Islet precursor cell (in vitro differentiated cells): ENCODE measurements at regions not wholly inside any gene's neighbourhood (a gene's known extent, or its start where the extent isn't known, plus 50 kb on each side); places are given as distances from the start of the nearest gene placed in this dataset.

ENCODE experiments used
- DNase-seq: peaks from one replicate; pipeline ENCODE4 v3.0.0-alpha.2; 2018

DNA sequence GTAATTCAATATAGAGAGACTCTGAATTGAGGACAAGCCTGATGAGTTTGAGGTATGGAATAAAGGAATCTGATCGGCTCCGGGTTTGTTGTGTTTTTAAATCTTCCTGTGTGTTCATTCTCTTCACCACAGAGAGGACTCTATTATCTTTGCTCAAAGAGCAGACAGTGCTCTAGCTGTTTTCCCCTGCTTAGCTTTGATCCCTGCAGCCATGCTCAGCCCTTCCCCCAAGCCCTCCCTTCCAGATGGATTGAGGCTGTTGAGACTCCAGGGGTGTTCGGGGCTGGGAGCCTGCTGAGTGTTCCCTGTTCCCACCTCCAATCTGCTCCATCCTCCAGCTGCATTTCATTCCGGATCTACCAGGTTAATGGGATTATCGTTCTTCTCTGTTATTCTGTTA is 74.2 kb upstream of the CXADR start:
- peak; percentile 86 for DNase-seq

DNA sequence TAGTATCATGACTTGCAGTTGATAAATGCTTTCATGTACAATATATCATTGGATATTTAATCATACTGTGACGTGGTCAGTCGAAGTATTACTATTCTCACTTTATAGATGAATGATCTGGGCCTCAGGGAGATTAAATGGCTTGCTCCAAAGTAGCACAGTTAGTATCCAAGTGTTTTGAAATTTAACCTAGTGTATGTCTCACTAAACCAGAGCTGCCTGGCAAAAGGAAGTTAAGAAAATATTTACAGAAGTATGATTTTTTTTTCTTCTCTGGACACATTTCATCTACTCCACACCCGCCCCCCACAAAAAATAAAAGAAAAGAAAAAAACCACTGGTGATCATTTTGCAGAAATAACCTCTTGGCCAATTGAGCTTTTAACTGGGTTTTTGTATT is 71.9 kb upstream of the CXADR start:
- DNase-seq = no peak

- no peak for DNase-seq
Measured at GRCh38 chr21:17441370-17441769, 71.5 kb upstream of the CXADR start.

DNA sequence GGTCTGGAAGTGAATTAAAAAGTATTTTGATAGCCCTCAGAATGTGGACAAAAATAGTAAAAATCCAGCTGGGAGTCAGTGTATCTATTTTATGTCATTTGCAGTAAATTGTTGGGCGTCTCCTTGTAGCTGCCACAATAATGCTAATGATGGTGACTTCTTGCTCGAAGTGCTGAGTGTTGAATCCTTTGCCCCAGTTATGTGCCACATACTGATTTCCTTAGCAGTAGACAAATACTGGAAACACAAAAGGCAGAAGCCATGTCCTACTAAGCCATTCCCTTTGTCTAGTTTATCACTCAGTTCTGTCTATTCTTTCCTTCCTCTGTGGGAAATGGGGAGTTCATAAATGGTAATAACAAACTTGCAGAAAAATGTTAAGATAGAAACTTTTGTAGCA is 70.7 kb upstream of the CXADR start:
- DNase-seq = no peak

- DNase-seq = no peak
Measured at GRCh38 chr21:17444828-17445227, 68.0 kb upstream of the CXADR start.

- DNase-seq = no peak
Measured at GRCh38 chr21:17446737-17447136, 66.1 kb upstream of the CXADR start.

DNA sequence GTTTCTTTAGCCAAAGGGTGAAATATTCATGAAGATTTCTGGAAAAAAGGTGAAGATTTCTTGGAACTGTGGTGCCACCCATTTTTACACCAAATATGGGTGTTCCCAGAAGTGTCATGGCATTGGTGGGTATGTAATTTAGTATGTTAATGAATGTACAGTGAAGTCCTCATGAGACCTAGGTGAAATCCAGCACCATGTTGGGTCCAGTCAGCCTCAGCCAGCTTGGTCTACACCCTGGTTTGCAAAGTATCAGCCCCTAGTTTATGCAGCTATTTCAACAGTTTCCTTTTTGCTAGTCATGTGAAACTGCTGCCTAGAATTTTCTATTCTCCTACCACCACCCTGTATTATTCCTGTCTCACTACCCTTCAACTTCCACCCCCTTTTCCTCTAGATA is 63.1 kb upstream of the CXADR start:
- no peak for DNase-seq

DNA sequence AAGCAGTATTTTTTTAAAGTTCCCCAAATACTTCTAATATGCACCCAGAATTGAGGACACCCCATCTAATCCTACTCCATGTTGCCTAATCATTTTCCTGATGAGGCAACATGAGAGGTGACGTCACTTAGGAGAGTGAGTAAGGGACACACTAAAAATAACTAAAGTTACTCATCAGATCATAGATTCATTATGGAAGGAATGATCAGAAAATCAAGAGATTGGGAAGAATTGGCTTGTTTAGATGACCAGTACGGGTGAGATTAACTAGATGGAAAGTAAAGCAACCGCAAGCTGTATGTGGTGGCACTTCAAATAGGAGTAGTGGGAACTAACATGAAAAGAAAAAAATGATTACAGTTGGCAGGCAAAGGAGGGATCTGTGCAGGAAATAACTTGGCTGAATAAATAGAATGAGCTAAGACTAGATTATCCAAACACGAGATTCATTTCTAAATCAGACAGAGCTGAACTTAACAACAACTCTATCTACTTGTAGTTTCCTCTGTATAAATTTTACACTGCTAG is 61.4 kb upstream of the CXADR start:
- DNase-seq = no peak

DNA sequence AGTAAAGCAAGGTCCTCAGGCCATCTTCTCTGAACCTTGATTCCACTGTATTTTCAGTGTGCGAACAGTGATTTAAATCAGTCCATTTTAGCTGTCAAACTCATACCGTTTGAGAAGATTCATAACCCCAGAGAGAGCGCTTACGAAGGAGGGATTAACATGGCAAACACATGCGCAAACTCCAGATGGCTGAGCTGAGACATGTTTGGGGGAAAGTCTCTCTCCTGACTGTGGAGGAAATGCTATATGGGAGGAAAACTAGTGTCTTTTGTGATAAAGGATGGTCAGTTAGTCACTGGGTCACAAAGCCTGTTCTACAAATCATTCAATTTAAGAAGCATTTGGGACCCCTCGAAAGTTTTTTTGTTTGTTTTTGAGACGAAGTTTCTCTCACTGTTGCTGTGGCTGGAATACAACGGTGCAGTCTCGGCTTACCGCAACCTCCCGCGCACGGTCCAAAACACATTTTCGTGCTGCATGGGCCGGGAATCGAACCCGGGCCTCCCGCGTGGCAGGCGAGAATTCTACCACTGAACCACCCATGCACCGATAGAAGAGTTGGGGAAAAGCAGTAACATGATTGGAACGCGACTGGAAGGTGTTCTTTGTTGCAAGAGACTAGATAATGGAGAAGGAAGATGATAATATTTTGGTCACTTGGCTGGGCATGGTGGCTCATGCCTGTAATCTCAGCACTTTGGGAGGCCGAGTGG is 58.4 kb upstream of the CXADR start:
- DNase-seq = peak; percentile 94

- DNase-seq = no peak
Measured at GRCh38 chr21:17455028-17455353, 57.9 kb upstream of the CXADR start.

DNA sequence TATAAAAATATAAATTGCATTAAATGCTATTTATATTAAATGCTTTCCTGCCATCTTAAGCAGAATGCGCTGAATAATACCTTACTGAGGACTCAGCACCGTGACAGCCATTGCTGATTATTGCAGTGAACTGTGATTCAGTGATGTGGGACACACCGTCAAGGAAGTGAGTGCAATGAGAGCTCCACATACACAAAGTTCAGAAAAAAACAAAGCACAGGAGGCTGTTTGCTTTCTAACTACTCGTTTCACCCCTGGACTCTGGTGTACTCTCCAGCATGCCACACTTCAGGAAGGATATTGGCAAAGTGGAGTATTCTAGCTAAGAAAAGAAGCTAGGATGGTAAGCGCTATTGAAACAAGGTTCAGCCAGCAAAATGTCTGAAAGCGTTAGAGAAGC is 57.4 kb upstream of the CXADR start:
- DNase-seq = no peak

GRCh38 chr21:17458279-17458678 is 54.6 kb upstream of the CXADR start:
- no peak for DNase-seq

- no peak for DNase-seq
Measured at GRCh38 chr21:17460094-17460493, 52.7 kb upstream of the CXADR start.

DNA sequence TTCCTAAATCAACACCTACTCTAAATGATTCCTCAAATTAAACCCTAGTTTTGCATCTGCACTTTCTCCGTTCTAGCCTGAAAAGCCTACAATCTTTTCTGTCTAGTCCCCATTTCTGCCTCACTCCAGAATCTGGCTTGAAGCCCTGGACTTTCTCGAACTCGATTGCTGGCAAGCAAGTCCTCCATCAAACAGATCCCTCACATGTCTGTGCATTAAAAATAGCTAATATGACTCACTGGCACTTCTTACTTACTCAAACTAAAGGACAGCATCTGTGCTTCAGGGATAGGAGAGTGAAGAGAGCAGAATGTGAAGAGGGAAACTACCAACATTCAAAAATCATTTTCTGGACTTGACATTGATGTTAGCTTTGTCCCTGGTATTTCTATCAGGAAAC is 51.8 kb upstream of the CXADR start:
- DNase-seq = no peak

GRCh38 chr21:17461582-17461981 is 51.3 kb upstream of the CXADR start:
- no peak for DNase-seq

DNA sequence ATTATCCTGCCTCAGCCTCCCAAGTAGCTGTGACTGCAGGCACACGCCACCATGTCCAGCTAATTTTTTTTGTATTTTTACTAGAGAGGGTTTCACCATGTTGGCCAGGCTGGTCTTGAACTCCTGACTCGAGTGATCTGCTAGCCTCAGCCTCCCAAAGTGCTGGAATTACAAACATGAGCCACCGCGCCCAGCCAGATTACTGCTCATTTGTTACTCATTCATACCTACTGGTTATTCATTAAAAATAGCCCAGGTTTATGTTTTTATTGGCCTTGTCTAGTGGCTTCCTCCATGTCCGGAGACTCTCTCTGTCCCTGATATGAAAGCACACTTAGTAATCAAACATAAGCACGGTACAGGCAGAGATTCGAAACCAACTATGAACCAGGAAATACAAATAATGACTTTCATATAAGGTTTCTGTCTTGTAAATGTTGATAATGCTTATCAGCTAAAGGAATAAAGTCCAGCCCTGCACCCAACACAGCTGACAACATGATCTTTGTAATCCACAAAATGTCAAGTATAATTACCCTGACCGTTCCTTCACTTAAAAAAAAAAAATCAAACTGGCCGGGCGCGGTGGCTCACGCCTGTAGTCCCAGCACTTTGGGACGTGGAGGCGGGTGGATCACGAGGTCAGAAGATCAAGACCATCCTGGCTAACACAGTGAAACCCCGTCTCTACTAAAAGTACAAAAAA is 50.4 kb upstream of the CXADR start:
- DNase-seq = no peak
